ENCODE measurements at regions not wholly inside any gene's neighbourhood (a gene's known extent, or its start where the extent isn't known, plus 50 kb on each side); places are given as distances from the start of the nearest gene placed in this dataset.

- DNase-seq (ENCODE audit: low read depth): no peak
- TF ChIP-seq CTCF (conservative IDR thresholded peaks at IDR 0.05; ENCODE audit: low read depth, low read length): no peak
- no peak overlapping the region for H3K4me3 ChIP-seq (ENCODE audit: low read depth, low read length)
Observed at GRCh38 chr1:30277415-30277814, 446.0 kb downstream of the MATN1 start.

DNA sequence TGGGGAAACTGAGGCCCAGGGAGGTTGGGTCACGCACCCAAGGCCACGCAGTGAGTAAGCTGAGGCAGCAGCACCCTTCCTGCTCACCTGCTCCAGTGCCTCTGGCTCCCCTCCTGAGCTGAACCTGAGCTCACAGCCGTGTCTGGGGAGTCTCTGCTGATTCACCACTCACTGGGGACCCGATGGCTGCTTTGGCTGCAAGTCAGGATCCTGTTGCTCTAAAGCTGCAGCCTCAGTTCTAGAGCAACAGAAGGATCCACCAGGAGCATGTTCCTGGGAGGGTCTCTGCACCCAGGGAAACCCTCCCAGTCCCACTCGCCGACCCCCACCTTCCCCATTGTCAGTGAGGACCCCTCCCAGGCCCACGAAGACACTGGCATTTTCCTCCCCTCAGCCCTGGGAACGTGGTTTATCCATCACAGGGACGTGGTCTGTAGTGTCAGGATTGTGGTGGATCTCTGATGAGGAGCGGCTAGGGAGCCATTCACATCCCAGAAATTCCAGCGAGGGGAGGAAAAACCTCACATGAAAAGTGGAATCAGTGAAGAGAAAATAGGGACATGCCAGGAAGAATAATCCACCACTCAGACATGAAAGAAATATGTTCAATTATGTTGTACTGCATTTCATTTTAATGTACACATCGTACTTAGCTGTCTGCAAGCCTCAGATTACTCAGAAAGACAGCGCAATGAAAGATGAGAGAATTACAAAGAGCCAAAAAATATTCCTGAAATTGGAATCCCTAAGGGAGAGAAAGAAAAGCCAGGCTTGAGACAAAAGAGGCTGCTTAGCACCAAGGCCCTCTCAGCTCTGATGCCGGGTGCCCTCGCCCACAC, 447.2 kb downstream of the MATN1 start:
- H3K4me3 ChIP-seq (ENCODE audit: low read depth, low read length): no peak overlapping the region
- TF ChIP-seq CTCF (conservative IDR thresholded peaks at IDR 0.05; ENCODE audit: low read depth, low read length): no peak
- DNase-seq (ENCODE audit: low read depth): no peak

DNA sequence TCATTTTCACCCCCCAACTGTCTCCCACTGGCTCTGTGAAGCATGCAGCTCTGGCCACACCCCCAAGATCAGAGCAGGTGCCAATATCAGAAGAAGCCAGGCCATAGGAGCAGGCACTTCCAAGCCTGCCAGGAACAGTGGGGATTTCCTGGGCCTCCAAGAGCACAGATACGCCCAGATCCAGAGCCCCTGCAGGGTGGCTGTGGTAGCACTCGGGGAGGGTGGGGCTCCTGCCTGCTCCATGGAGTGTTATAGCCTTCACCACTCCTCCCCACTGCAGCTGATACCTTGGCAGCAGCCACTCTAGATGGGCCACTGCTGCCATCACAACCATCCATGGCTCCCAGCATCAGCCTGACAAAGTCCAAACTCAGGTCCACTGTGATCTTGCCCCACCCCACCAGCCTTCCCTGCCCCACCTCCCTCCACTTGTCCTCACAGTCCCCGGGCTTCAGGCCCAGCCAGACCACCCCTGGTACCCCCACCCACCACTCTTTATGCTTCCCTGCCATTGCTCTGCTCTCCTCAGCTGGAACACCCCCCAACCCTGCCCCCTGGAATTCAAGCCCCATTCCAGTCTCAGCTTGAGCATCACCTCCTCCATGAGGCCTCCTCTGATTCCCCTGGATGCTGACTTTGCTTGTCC, 448.3 kb downstream of the MATN1 start:
- H3K4me3 ChIP-seq (ENCODE audit: low read depth, low read length): no peak overlapping the region

DNA sequence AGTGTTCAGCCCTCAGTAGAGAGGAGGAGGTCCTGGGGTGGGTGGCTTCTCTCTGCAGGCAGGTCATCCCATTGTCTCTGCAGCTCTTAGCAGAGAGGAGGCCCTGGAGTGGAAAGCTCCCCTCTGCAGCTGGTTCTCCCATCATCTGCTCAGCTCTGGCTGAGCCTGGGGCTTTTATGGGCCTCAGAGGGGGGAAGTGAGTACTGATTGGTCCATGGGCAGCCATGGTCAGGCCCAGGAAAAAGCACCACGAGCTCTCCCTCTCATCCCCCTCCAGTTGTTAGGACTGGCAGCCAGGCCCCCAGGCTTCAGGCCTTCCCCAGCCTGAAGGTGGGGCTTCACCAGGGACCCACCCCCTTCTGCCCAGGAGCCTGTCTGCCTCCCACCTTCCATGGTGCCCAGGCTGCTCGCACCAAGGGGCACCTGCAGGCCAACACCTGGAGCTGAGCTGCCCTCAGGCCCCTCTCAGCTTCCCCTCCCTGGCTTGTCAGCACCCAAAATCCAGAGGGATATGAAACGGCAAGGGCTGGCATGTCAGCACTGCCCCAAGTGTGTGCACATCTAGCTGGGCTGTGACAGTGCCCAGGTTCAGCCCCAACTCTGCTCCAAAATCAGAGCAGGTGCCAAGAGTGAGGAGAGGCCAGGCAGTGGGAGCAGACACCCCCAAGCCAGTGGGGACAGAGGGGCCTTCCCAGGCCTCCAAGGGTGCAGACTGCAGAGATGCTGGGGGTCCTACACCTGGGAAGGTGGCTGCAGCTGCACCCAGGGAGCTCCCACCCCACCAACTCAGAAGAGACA, 449.0 kb downstream of the MATN1 start:
- no peak for TF ChIP-seq CTCF (conservative IDR thresholded peaks at IDR 0.05; ENCODE audit: low read depth, low read length)
- no peak overlapping the region for H3K4me3 ChIP-seq (ENCODE audit: low read depth, low read length)
- no peak for DNase-seq (ENCODE audit: low read depth)

More for the DNA sequence above, 448.3 kb downstream of the MATN1 start:
- no peak for TF ChIP-seq CTCF (conservative IDR thresholded peaks at IDR 0.05; ENCODE audit: low read depth, low read length)
- DNase-seq (ENCODE audit: low read depth): no peak

GRCh38 chr1:30273456-30273855, 449.9 kb downstream of the MATN1 start:
- H3K4me3 ChIP-seq (ENCODE audit: low read depth, low read length): no peak overlapping the region
- DNase-seq (ENCODE audit: low read depth): no peak
- no peak for TF ChIP-seq CTCF (conservative IDR thresholded peaks at IDR 0.05; ENCODE audit: low read depth, low read length)

- DNase-seq (ENCODE audit: low read depth): no peak
- no peak for TF ChIP-seq CTCF (conservative IDR thresholded peaks at IDR 0.05; ENCODE audit: low read depth, low read length)
- no peak overlapping the region for H3K4me3 ChIP-seq (ENCODE audit: low read depth, low read length)
Observed at GRCh38 chr1:30273021-30273325, 450.4 kb downstream of the MATN1 start.

Measured in choroid plexus epithelial cell (primary cell).